Tibial nerve (tissue), 4 donors: ENCODE measurements at regions not wholly inside any gene's neighbourhood (a gene's known extent, or its start where the extent isn't known, plus 50 kb on each side); places are given as distances from the start of the nearest gene placed in this dataset.

Source experiments
- EP300 ChIP-seq, 2 donors: sonication (generic); formaldehyde crosslinking; IDR thresholded peaks; one replicate each; pipeline ENCODE4 v1.6.1; 2017; ENCODE audit warnings: antibody characterized with exemption in 2 of 2, mild to moderate bottlenecking in 1 of 2
- POLR2A ChIP-seq, 2 donors: fragments of 450-650 bp; IDR thresholded peaks; one replicate each; pipeline ENCODE4 v1.6.1; 2017; ENCODE audit warnings: antibody characterized with exemption in 2 of 2, mild to moderate bottlenecking in 2 of 2, moderate library complexity in 2 of 2
- TF ChIP-seq, protein P1 (sequence below), 5 experiments: fragments of 200-600 bp in 3 of 5; fragments of 450-650 bp in 2 of 5; sonication (generic) in 3 of 5; IDR thresholded peaks; one replicate each; pipeline ENCODE4 v1.5.1; 2016 to 2019; ENCODE audit warnings: antibody characterized with exemption in 5 of 5, mild to moderate bottlenecking in 3 of 5, moderate library complexity in 2 of 5

DNA sequence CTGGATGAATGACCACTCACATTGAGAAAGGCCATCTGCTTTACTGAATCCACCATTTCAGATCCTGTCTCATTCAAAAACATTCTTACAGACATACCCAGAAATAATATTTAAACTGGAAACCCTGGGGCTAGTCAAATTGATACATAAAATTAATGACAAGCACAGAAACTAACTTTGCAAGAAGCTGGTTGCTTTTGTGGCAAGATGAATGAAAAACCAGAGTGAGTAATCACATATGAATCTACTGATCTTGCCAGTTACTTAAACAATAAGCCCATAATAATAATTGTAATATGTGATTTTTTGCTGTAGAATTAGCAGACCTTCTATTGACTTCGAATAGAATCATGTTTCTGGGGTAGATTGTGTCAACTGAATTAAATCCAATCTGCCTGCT, 235.1 kb downstream of the PPARGC1A start:
- TF ChIP-seq, protein P1, sequence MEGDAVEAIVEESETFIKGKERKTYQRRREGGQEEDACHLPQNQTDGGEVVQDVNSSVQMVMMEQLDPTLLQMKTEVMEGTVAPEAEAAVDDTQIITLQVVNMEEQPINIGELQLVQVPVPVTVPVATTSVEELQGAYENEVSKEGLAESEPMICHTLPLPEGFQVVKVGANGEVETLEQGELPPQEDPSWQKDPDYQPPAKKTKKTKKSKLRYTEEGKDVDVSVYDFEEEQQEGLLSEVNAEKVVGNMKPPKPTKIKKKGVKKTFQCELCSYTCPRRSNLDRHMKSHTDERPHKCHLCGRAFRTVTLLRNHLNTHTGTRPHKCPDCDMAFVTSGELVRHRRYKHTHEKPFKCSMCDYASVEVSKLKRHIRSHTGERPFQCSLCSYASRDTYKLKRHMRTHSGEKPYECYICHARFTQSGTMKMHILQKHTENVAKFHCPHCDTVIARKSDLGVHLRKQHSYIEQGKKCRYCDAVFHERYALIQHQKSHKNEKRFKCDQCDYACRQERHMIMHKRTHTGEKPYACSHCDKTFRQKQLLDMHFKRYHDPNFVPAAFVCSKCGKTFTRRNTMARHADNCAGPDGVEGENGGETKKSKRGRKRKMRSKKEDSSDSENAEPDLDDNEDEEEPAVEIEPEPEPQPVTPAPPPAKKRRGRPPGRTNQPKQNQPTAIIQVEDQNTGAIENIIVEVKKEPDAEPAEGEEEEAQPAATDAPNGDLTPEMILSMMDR (IDR thresholded peaks at IDR 0.05), result no peak
- TF ChIP-seq POLR2A (IDR thresholded peaks at IDR 0.05) (no peak), EP300 (IDR thresholded peaks at IDR 0.05) (no peak)
